ENCODE measurements at regions not wholly inside any gene's neighbourhood (a gene's known extent, or its start where the extent isn't known, plus 50 kb on each side); places are given as distances from the start of the nearest gene placed in this dataset.

- no peaks in the 10 kb centered on the region for H3K27me3 ChIP-seq (ENCODE audit: low read length)
- no peaks in the 10 kb centered on the region for H4K20me1 ChIP-seq (ENCODE audit: insufficient read depth, low read depth, low read length)
- no peak overlapping the region for H3K27ac ChIP-seq (ENCODE audit: low read length)
- no peaks in the 10 kb centered on the region for H3K79me2 ChIP-seq (ENCODE audit: low read length)
- H3K9me2 ChIP-seq (replicated peaks; ENCODE audit: insufficient read depth, low read length), result no peaks in the 10 kb centered on the region
- no peaks in the 10 kb centered on the region for H3K36me3 ChIP-seq (ENCODE audit: insufficient read depth, low read length)
- H3K4me2 ChIP-seq (ENCODE audit: low read depth, low read length, poor library complexity, severe bottlenecking), result no peak overlapping the region
- no peak overlapping the region for H3K4me3 ChIP-seq (ENCODE audit: low read length)
- DNase-seq, result no peak
- H3K4me1 ChIP-seq (ENCODE audit: low read length), result no peaks in the 10 kb centered on the region
- no peak overlapping the region for H3K9ac ChIP-seq (ENCODE audit: low read length)
- H3K9me3 ChIP-seq (ENCODE audit: low read length), result no peaks in the 10 kb centered on the region
- no peak overlapping the region for H2AFZ ChIP-seq (ENCODE audit: low read length)
Measured at GRCh38 chr12:59472273-59472672, 123.6 kb upstream of the SLC16A7 start.

- DNase-seq, result no peak
- no peaks in the 10 kb centered on the region for H3K9me3 ChIP-seq (ENCODE audit: low read length)
- H3K9ac ChIP-seq (ENCODE audit: low read length), result no peak overlapping the region
- no peak overlapping the region for H3K4me3 ChIP-seq (ENCODE audit: low read length)
- H3K27ac ChIP-seq (ENCODE audit: low read length), result no peak overlapping the region
- H3K4me2 ChIP-seq (ENCODE audit: low read depth, low read length, poor library complexity, severe bottlenecking), result no peak overlapping the region
- no peaks in the 10 kb centered on the region for H3K27me3 ChIP-seq (ENCODE audit: low read length)
- H3K36me3 ChIP-seq (ENCODE audit: insufficient read depth, low read length), result no peaks in the 10 kb centered on the region
- no peaks in the 10 kb centered on the region for H4K20me1 ChIP-seq (ENCODE audit: insufficient read depth, low read depth, low read length)
- no peaks in the 10 kb centered on the region for H3K9me2 ChIP-seq (replicated peaks; ENCODE audit: insufficient read depth, low read length)
- no peaks in the 10 kb centered on the region for H3K4me1 ChIP-seq (ENCODE audit: low read length)
- H2AFZ ChIP-seq (ENCODE audit: low read length), result no peak overlapping the region
- H3K79me2 ChIP-seq (ENCODE audit: low read length), result no peaks in the 10 kb centered on the region
Measured at GRCh38 chr12:59459966-59460660, 135.7 kb upstream of the SLC16A7 start.

- peaks cover 4% of the 10 kb centered on the region; the same call in 1 of the 2 replicates for H3K9me3 ChIP-seq (ENCODE audit: low read length)
- H3K4me1 ChIP-seq (ENCODE audit: low read length), result no peaks in the 10 kb centered on the region
- H2AFZ ChIP-seq (ENCODE audit: low read length), result no peak overlapping the region
- no peak for DNase-seq
- no peaks in the 10 kb centered on the region for H3K79me2 ChIP-seq (ENCODE audit: low read length)
- no peak overlapping the region for H3K27ac ChIP-seq (ENCODE audit: low read length)
- no peaks in the 10 kb centered on the region for H3K36me3 ChIP-seq (ENCODE audit: insufficient read depth, low read length)
- no peak overlapping the region for H3K9ac ChIP-seq (ENCODE audit: low read length)
- H3K27me3 ChIP-seq (ENCODE audit: low read length), result no peaks in the 10 kb centered on the region
- H3K4me2 ChIP-seq (ENCODE audit: low read depth, low read length, poor library complexity, severe bottlenecking), result no peak overlapping the region
- no peaks in the 10 kb centered on the region for H4K20me1 ChIP-seq (ENCODE audit: insufficient read depth, low read depth, low read length)
- no peaks in the 10 kb centered on the region for H3K9me2 ChIP-seq (replicated peaks; ENCODE audit: insufficient read depth, low read length)
- H3K4me3 ChIP-seq (ENCODE audit: low read length), result no peak overlapping the region
Measured at GRCh38 chr12:59453475-59453874, 142.4 kb upstream of the SLC16A7 start.

GRCh38 chr12:59452746-59453145 is 143.1 kb upstream of the SLC16A7 start:
- no peaks in the 10 kb centered on the region for H3K79me2 ChIP-seq (ENCODE audit: low read length)
- no peaks in the 10 kb centered on the region for H3K9me2 ChIP-seq (replicated peaks; ENCODE audit: insufficient read depth, low read length)
- no peak overlapping the region for H3K9ac ChIP-seq (ENCODE audit: low read length)
- H3K36me3 ChIP-seq (ENCODE audit: insufficient read depth, low read length), result no peaks in the 10 kb centered on the region
- H3K9me3 ChIP-seq (ENCODE audit: low read length), result peaks cover 4% of the 10 kb centered on the region; the same call in 1 of the 2 replicates
- H3K4me2 ChIP-seq (ENCODE audit: low read depth, low read length, poor library complexity, severe bottlenecking), result no peak overlapping the region
- H3K4me3 ChIP-seq (ENCODE audit: low read length), result no peak overlapping the region
- H3K4me1 ChIP-seq (ENCODE audit: low read length), result no peaks in the 10 kb centered on the region
- H2AFZ ChIP-seq (ENCODE audit: low read length), result no peak overlapping the region
- no peak for DNase-seq
- H3K27ac ChIP-seq (ENCODE audit: low read length), result no peak overlapping the region
- no peaks in the 10 kb centered on the region for H4K20me1 ChIP-seq (ENCODE audit: insufficient read depth, low read depth, low read length)
- no peaks in the 10 kb centered on the region for H3K27me3 ChIP-seq (ENCODE audit: low read length)

DNA sequence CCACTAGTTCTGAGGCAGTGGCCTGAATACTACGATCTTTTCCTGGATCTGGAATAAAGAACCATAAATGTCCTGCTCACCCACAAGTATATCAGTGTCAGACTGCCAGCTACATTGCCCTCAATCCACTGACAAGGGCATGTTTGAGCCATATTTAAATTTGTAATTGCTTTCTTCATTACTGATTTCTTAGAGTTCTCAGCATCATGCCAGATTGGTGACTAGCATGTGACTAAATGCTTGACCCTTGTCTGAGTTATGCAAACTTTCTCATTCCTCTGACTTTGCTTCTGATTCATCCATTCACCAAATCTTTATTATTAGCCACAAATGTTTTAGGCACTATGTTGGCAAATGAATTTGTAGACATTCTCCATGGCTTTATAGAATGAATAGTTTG is 143.6 kb upstream of the SLC16A7 start:
- Histone ChIP-seq H2AFZ (ENCODE audit: low read length) (no peak overlapping the region), H3K4me2 (ENCODE audit: low read depth, low read length, poor library complexity, severe bottlenecking) (no peak overlapping the region), H4K20me1 (ENCODE audit: insufficient read depth, low read depth, low read length) (no peaks in the 10 kb centered on the region)

DNA sequence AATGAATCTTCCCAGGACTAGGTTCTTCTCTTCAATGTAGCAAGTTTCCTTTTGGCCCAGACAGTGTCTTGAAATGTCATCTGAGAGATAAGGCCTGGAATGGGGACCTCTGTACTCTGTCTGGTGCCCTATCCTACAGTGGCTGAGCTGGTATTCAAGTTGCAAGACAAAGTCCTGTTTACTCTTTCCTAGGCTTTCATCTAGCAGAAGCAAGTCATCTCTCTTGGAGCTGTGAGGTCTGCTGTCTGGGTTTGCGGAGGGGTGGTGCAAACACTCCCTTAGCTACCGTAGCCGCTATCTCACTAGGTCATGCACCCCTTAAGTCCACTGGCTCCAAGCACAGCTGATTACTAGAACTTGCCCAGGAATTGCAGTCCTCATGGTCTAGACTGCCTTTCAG is 149.7 kb upstream of the SLC16A7 start:
- H3K36me3 ChIP-seq (ENCODE audit: insufficient read depth, low read length), result no peaks in the 10 kb centered on the region
- no peak for DNase-seq
- no peaks in the 10 kb centered on the region for H4K20me1 ChIP-seq (ENCODE audit: insufficient read depth, low read depth, low read length)
- H3K27me3 ChIP-seq (ENCODE audit: low read length), result no peaks in the 10 kb centered on the region
- no peak overlapping the region for H3K4me2 ChIP-seq (ENCODE audit: low read depth, low read length, poor library complexity, severe bottlenecking)
- H3K9me3 ChIP-seq (ENCODE audit: low read length), result peaks cover 4% of the 10 kb centered on the region; the same call in 1 of the 2 replicates
- H2AFZ ChIP-seq (ENCODE audit: low read length), result no peak overlapping the region
- no peak overlapping the region for H3K4me3 ChIP-seq (ENCODE audit: low read length)
- H3K9me2 ChIP-seq (replicated peaks; ENCODE audit: insufficient read depth, low read length), result no peaks in the 10 kb centered on the region
- no peak overlapping the region for H3K9ac ChIP-seq (ENCODE audit: low read length)
- H3K4me1 ChIP-seq (ENCODE audit: low read length), result no peaks in the 10 kb centered on the region
- no peaks in the 10 kb centered on the region for H3K79me2 ChIP-seq (ENCODE audit: low read length)
- H3K27ac ChIP-seq (ENCODE audit: low read length), result no peak overlapping the region

More for the DNA sequence above, 143.6 kb upstream of the SLC16A7 start:
- no peak overlapping the region for H3K27ac ChIP-seq (ENCODE audit: low read length)
- H3K9me2 ChIP-seq (replicated peaks; ENCODE audit: insufficient read depth, low read length), result no peaks in the 10 kb centered on the region
- H3K9me3 ChIP-seq (ENCODE audit: low read length), result peaks cover 4% of the 10 kb centered on the region; the same call in 1 of the 2 replicates
- H3K4me1 ChIP-seq (ENCODE audit: low read length), result no peaks in the 10 kb centered on the region
- no peak for DNase-seq
- no peak overlapping the region for H3K4me3 ChIP-seq (ENCODE audit: low read length)
- no peaks in the 10 kb centered on the region for H3K79me2 ChIP-seq (ENCODE audit: low read length)
- no peak overlapping the region for H3K9ac ChIP-seq (ENCODE audit: low read length)
- H3K27me3 ChIP-seq (ENCODE audit: low read length), result no peaks in the 10 kb centered on the region
- no peaks in the 10 kb centered on the region for H3K36me3 ChIP-seq (ENCODE audit: insufficient read depth, low read length)

GRCh38 chr12:59444932-59445331 is 150.9 kb upstream of the SLC16A7 start:
- Histone ChIP-seq H3K4me1 (ENCODE audit: low read length) (no peaks in the 10 kb centered on the region), H3K27me3 (ENCODE audit: low read length) (no peaks in the 10 kb centered on the region), H3K4me2 (ENCODE audit: low read depth, low read length, poor library complexity, severe bottlenecking) (no peak overlapping the region), H3K9me3 (ENCODE audit: low read length) (peaks cover 4% of the 10 kb centered on the region; the same call in 1 of the 2 replicates), H3K9me2 (replicated peaks; ENCODE audit: insufficient read depth, low read length) (no peaks in the 10 kb centered on the region), H3K4me3 (ENCODE audit: low read length) (no peak overlapping the region), H3K9ac (ENCODE audit: low read length) (no peak overlapping the region), H2AFZ (ENCODE audit: low read length) (no peak overlapping the region), H4K20me1 (ENCODE audit: insufficient read depth, low read depth, low read length) (no peaks in the 10 kb centered on the region), H3K79me2 (ENCODE audit: low read length) (no peaks in the 10 kb centered on the region), H3K27ac (ENCODE audit: low read length) (no peak overlapping the region), H3K36me3 (ENCODE audit: insufficient read depth, low read length) (no peaks in the 10 kb centered on the region)
- DNase-seq, result peak; percentile 42

DNA sequence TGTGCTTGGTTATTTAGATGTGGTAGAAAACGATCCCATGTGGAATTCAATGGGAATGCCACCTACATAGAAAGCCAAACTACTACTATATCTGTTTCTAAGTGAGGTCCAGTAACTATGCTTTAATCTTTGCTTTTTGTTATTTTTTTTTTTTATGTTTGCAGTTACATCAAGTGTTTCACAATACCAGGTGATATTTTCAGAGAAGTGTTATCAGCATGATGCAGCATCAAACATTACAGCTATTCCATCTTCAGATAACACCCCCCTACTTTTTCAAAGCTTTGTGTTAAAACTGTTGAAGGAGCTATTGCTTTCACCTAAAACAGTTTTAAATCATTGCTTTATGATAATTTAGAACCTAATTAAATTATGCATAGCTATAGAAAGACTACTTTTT is 163.8 kb upstream of the SLC16A7 start:
- no peaks in the 10 kb centered on the region for H4K20me1 ChIP-seq (ENCODE audit: insufficient read depth, low read depth, low read length)
- no peaks in the 10 kb centered on the region for H3K4me1 ChIP-seq (ENCODE audit: low read length)
- no peaks in the 10 kb centered on the region for H3K27me3 ChIP-seq (ENCODE audit: low read length)
- no peaks in the 10 kb centered on the region for H3K36me3 ChIP-seq (ENCODE audit: insufficient read depth, low read length)
- no peak overlapping the region for H3K4me3 ChIP-seq (ENCODE audit: low read length)
- no peaks in the 10 kb centered on the region for H3K9me3 ChIP-seq (ENCODE audit: low read length)
- no peaks in the 10 kb centered on the region for H3K79me2 ChIP-seq (ENCODE audit: low read length)
- H2AFZ ChIP-seq (ENCODE audit: low read length), result no peak overlapping the region
- H3K9me2 ChIP-seq (replicated peaks; ENCODE audit: insufficient read depth, low read length), result no peaks in the 10 kb centered on the region
- H3K9ac ChIP-seq (ENCODE audit: low read length), result no peak overlapping the region
- H3K27ac ChIP-seq (ENCODE audit: low read length), result no peak overlapping the region
- DNase-seq, result no peak
- no peak overlapping the region for H3K4me2 ChIP-seq (ENCODE audit: low read depth, low read length, poor library complexity, severe bottlenecking)
